DND-41 (cell line): ENCODE measurements at regions not wholly inside any gene's neighbourhood (a gene's known extent, or its start where the extent isn't known, plus 50 kb on each side); places are given as distances from the start of the nearest gene placed in this dataset.

Source experiments
- ATAC-seq: fragments of 200-7000 bp; cut with Tn5 transposase; 3 replicates; pipeline ENCODE4 v1.9.1; 2021; ENCODE audit warnings: low read depth; ENCODE audit not compliant: insufficient read depth
- DNase-seq: peaks from one replicate; pipeline ENCODE4 v3.0.0-alpha.2; 2020
- H2AFZ ChIP-seq: 2 replicates; pipeline ENCODE4 v1.6.0; 2012; ENCODE audit warnings: low read depth, low read length
- H3K27ac ChIP-seq: 2 replicates; pipeline ENCODE4 v1.5.1; 2012; ENCODE audit warnings: low read length, inconsistent platforms
- H3K27me3 ChIP-seq: fragments of 200-600 bp; sonication (generic); 2 replicates; pipeline ENCODE4 v1.6.0; 2012; ENCODE audit warnings: low read length, mild to moderate bottlenecking, inconsistent platforms; ENCODE audit not compliant: insufficient read depth, poor library complexity
- H3K36me3 ChIP-seq: 2 replicates; pipeline ENCODE4 v1.5.1; 2012; ENCODE audit warnings: low read length, inconsistent platforms; ENCODE audit not compliant: insufficient read depth
- H3K4me1 ChIP-seq: 2 replicates; pipeline ENCODE4 v1.5.1; 2012; ENCODE audit warnings: mild to moderate bottlenecking, low read length; ENCODE audit not compliant: insufficient read depth
- H3K4me2 ChIP-seq: 2 replicates; pipeline ENCODE4 v1.6.0; 2012; ENCODE audit warnings: mild to moderate bottlenecking, moderate library complexity, low read length, inconsistent platforms; ENCODE audit not compliant: insufficient read depth
- H3K4me3 ChIP-seq, 2 experiments: fragments of 200-600 bp in 1 of 2; shearing (Covaris generic) in 1 of 2; 2 replicates each; pipeline ENCODE4 v1.5.1; 2012 to 2016; ENCODE audit warnings: inconsistent platforms in 2 of 2, low read length in 2 of 2, mild to moderate bottlenecking in 2 of 2, low read depth in 1 of 2, moderate library complexity in 1 of 2
- H3K79me2 ChIP-seq: 2 replicates; pipeline ENCODE4 v1.6.0; 2012; ENCODE audit warnings: low read length, inconsistent platforms; ENCODE audit not compliant: insufficient read depth
- H3K9ac ChIP-seq: 2 replicates; pipeline ENCODE4 v1.6.0; 2012; ENCODE audit warnings: low read depth, mild to moderate bottlenecking, inconsistent platforms, low read length, moderate library complexity
- H3K9me3 ChIP-seq: 2 replicates; pipeline ENCODE4 v1.5.1; 2012; ENCODE audit warnings: low read length, moderate library complexity, mild to moderate bottlenecking, inconsistent platforms; ENCODE audit not compliant: insufficient read depth, severe bottlenecking
- H4K20me1 ChIP-seq: 2 replicates; pipeline ENCODE4 v1.6.0; 2012; ENCODE audit warnings: low read length; ENCODE audit not compliant: insufficient read depth
- CTCF ChIP-seq: IDR thresholded peaks from 2 replicates; pipeline ENCODE4 v1.5.1; 2012; ENCODE audit warnings: borderline replicate concordance, low read length, moderate library complexity, mild to moderate bottlenecking; ENCODE audit not compliant: poor library complexity, severe bottlenecking; ENCODE audit errors: extremely low read depth
- EZH2 ChIP-seq: IDR thresholded peaks from 3 replicates; pipeline ENCODE4 v1.6.1; 2012; ENCODE audit warnings: borderline replicate concordance, low read depth, mild to moderate bottlenecking, moderate library complexity, low read length, inconsistent platforms; ENCODE audit not compliant: severe bottlenecking

- H3K9me3 ChIP-seq, result no peaks in the 10 kb centered on the region
- no peaks in the 10 kb centered on the region for H3K79me2 ChIP-seq
- no peaks in the 10 kb centered on the region for H4K20me1 ChIP-seq
- H3K4me3 ChIP-seq, result no peak overlapping the region
- H2AFZ ChIP-seq, result 0 out of 2 replicates have a peak overlapping the region, but pooled peaks have one; percentile 10
- H3K4me1 ChIP-seq, result peaks cover 27% of the 10 kb centered on the region
- no peak overlapping the region for H3K4me2 ChIP-seq
- H3K27me3 ChIP-seq, result no peaks in the 10 kb centered on the region
- ATAC-seq (no peak), DNase-seq (no peak)
- no peaks in the 10 kb centered on the region for H3K36me3 ChIP-seq
- no peak overlapping the region for H3K27ac ChIP-seq
- H3K9ac ChIP-seq, result no peak overlapping the region
- TF ChIP-seq CTCF (no peak), EZH2 (no peak)
Measured at GRCh38 chr20:53691060-53691810, 97.6 kb upstream of the ZNF217 start.

- TF ChIP-seq CTCF, result no peak
- no peak for TF ChIP-seq EZH2
- Histone ChIP-seq H3K4me2 (no peak overlapping the region), H3K27me3 (no peaks in the 10 kb centered on the region), H4K20me1 (no peaks in the 10 kb centered on the region), H3K9ac (no peak overlapping the region), H3K4me1 (peaks cover 33% of the 10 kb centered on the region), H3K79me2 (no peaks in the 10 kb centered on the region), H3K4me3 (no peak overlapping the region), H2AFZ (no peak overlapping the region), H3K36me3 (no peaks in the 10 kb centered on the region), H3K9me3 (no peaks in the 10 kb centered on the region), H3K27ac (peak overlapping the region; percentile 51; the same call in 1 of the 2 replicates)
- DNase-seq (no peak), ATAC-seq (no peak)
Measured at GRCh38 chr20:53688085-53688484, 94.4 kb upstream of the ZNF217 start.

GRCh38 chr20:53685070-53685595, 91.5 kb upstream of the ZNF217 start:
- ATAC-seq (no peak), DNase-seq (no peak)
- Histone ChIP-seq H3K4me2 (no peak overlapping the region), H3K9me3 (no peaks in the 10 kb centered on the region), H4K20me1 (no peaks in the 10 kb centered on the region), H3K27ac (peak overlapping the region; percentile 93), H3K79me2 (no peaks in the 10 kb centered on the region), H2AFZ (peak overlapping the region; percentile 70), H3K36me3 (no peaks in the 10 kb centered on the region), H3K27me3 (no peaks in the 10 kb centered on the region), H3K9ac (peak overlapping the region; percentile 49), H3K4me3 (no peak overlapping the region), H3K4me1 (peaks cover 33% of the 10 kb centered on the region)
- TF ChIP-seq CTCF (no peak), EZH2 (no peak)

- Histone ChIP-seq H3K27me3 (no peaks in the 10 kb centered on the region), H4K20me1 (no peaks in the 10 kb centered on the region), H3K27ac (no peak overlapping the region), H3K4me2 (no peak overlapping the region), H3K9me3 (no peaks in the 10 kb centered on the region), H3K36me3 (no peaks in the 10 kb centered on the region), H3K9ac (no peak overlapping the region), H2AFZ (no peak overlapping the region), H3K79me2 (no peaks in the 10 kb centered on the region), H3K4me1 (peaks cover 43% of the 10 kb centered on the region), H3K4me3 (no peak overlapping the region)
- no peak for ATAC-seq
- no peak for DNase-seq
- TF ChIP-seq CTCF (no peak), EZH2 (no peak)
Measured at GRCh38 chr20:53683506-53683905, 89.9 kb upstream of the ZNF217 start.
